ENCODE measurements at regions not wholly inside any gene's neighbourhood (a gene's known extent, or its start where the extent isn't known, plus 50 kb on each side); places are given as distances from the start of the nearest gene placed in this dataset.

- Histone ChIP-seq H3K4me1 (ENCODE audit: control insufficient read depth, insufficient read depth, low read length) (no peaks in the 10 kb centered on the region), H3K27me3 (ENCODE audit: control insufficient read depth, insufficient read depth, low read length) (no peaks in the 10 kb centered on the region), H3K36me3 (ENCODE audit: control insufficient read depth, insufficient read depth, low read length) (no peaks in the 10 kb centered on the region), H3K9ac (ENCODE audit: low read length) (no peak overlapping the region), H3K27ac (ENCODE audit: low read depth, low read length) (no peak overlapping the region), H3K9me3 (ENCODE audit: control insufficient read depth, insufficient read depth, low read depth, low read length) (no peaks in the 10 kb centered on the region), H3K4me3 (ENCODE audit: low read depth, low read length) (no peak overlapping the region)
Observed at GRCh38 chr6:140078561-140079125, 704.2 kb upstream of the CITED2 start.

GRCh38 chr6:140077827-140078560 is 703.5 kb upstream of the CITED2 start:
- no peaks in the 10 kb centered on the region for H3K36me3 ChIP-seq (ENCODE audit: control insufficient read depth, insufficient read depth, low read length)
- H3K9me3 ChIP-seq (ENCODE audit: control insufficient read depth, insufficient read depth, low read depth, low read length) = no peaks in the 10 kb centered on the region
- no peaks in the 10 kb centered on the region for H3K4me1 ChIP-seq (ENCODE audit: control insufficient read depth, insufficient read depth, low read length)
- H3K27ac ChIP-seq (ENCODE audit: low read depth, low read length) = no peak overlapping the region
- H3K9ac ChIP-seq (ENCODE audit: low read length) = no peak overlapping the region
- no peaks in the 10 kb centered on the region for H3K27me3 ChIP-seq (ENCODE audit: control insufficient read depth, insufficient read depth, low read length)
- no peak overlapping the region for H3K4me3 ChIP-seq (ENCODE audit: low read depth, low read length)

- no peaks in the 10 kb centered on the region for H3K9me3 ChIP-seq (ENCODE audit: control insufficient read depth, insufficient read depth, low read depth, low read length)
- H3K27ac ChIP-seq (ENCODE audit: low read depth, low read length) = no peak overlapping the region
- H3K4me3 ChIP-seq (ENCODE audit: low read depth, low read length) = no peak overlapping the region
- no peaks in the 10 kb centered on the region for H3K27me3 ChIP-seq (ENCODE audit: control insufficient read depth, insufficient read depth, low read length)
- H3K9ac ChIP-seq (ENCODE audit: low read length) = no peak overlapping the region
- no peaks in the 10 kb centered on the region for H3K4me1 ChIP-seq (ENCODE audit: control insufficient read depth, insufficient read depth, low read length)
- no peaks in the 10 kb centered on the region for H3K36me3 ChIP-seq (ENCODE audit: control insufficient read depth, insufficient read depth, low read length)
Observed at GRCh38 chr6:140076105-140076504, 701.7 kb upstream of the CITED2 start.

DNA sequence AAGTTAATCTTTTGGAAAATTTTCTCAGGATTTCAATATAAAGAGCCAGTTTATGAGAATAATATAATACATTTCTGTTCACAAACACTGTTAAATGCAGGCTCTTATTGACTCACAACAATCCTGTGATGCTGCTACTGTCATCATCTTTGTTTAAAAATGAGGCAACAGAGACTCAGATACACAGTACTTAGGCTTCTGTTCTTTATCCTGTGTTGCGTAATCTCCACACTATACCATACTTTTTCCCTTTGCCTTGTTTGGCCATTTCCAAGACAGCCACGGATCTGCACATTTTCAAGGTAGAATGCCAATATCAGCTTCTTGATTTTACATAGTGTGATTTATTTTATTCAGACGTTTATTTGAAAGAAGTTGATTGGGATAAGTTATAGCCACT is 699.0 kb upstream of the CITED2 start:
- Histone ChIP-seq H3K9ac (ENCODE audit: low read length) (no peak overlapping the region), H3K27me3 (ENCODE audit: control insufficient read depth, insufficient read depth, low read length) (no peaks in the 10 kb centered on the region), H3K4me3 (ENCODE audit: low read depth, low read length) (no peak overlapping the region), H3K36me3 (ENCODE audit: control insufficient read depth, insufficient read depth, low read length) (no peaks in the 10 kb centered on the region), H3K4me1 (ENCODE audit: control insufficient read depth, insufficient read depth, low read length) (no peaks in the 10 kb centered on the region), H3K27ac (ENCODE audit: low read depth, low read length) (no peak overlapping the region), H3K9me3 (ENCODE audit: control insufficient read depth, insufficient read depth, low read depth, low read length) (no peaks in the 10 kb centered on the region)

DNA sequence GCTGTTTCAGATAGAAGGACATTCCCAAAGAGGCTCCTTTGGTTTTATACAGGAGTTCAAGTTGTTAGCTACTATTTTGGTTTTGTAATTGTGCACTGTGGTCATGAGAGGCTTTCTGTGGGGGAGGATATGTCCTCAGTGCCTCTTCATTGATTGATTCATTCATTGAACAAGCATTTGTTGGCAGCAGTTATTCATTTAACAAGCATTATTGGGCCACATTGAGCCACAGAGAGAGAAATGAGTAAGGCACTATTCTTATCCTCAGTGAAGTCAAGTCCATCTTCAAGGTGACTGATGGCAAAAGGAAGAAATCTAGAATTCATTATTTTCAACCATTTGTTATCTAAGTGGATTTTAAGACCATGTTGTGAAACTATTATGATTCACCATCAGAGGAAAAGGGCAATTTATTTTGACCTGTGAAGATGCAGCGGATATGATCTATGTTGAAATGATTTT is 697.2 kb upstream of the CITED2 start:
- H3K9ac ChIP-seq (ENCODE audit: low read length) = no peak overlapping the region
- no peaks in the 10 kb centered on the region for H3K27me3 ChIP-seq (ENCODE audit: control insufficient read depth, insufficient read depth, low read length)
- H3K36me3 ChIP-seq (ENCODE audit: control insufficient read depth, insufficient read depth, low read length) = no peaks in the 10 kb centered on the region
- no peaks in the 10 kb centered on the region for H3K4me1 ChIP-seq (ENCODE audit: control insufficient read depth, insufficient read depth, low read length)
- H3K4me3 ChIP-seq (ENCODE audit: low read depth, low read length) = no peak overlapping the region
- H3K27ac ChIP-seq (ENCODE audit: low read depth, low read length) = no peak overlapping the region
- H3K9me3 ChIP-seq (ENCODE audit: control insufficient read depth, insufficient read depth, low read depth, low read length) = no peaks in the 10 kb centered on the region

DNA sequence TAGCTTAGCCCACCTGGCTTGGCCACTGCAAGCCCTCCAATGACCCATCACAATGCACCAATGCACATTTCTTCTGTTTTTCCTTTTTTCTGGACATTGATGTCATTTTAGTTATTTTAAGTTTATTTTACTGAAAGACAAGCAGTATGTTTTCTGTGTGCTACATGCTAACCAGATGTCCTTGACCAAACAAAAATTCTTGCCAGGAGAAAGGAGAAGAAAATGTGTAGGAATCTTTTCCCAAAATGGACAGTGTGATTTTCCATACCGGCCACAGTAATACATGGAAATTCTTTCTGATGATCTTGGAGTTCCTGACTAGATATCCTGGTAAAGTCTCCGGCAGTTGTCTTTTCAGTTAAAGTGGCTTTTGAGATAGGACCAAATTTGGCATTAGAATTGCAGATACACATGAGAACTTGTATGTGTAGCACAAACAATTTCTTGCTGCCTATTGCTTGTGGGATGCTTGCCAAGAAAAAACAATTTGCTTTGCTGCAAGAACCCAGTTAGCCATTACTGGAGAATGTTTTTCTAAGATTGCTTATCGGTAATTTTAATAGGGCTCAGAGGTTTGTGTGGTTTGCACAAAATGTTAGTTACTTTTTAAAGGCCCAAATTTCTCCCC is 696.5 kb upstream of the CITED2 start:
- Histone ChIP-seq H3K36me3 (ENCODE audit: control insufficient read depth, insufficient read depth, low read length) (no peaks in the 10 kb centered on the region), H3K4me3 (ENCODE audit: low read depth, low read length) (no peak overlapping the region), H3K9ac (ENCODE audit: low read length) (no peak overlapping the region), H3K27ac (ENCODE audit: low read depth, low read length) (no peak overlapping the region), H3K9me3 (ENCODE audit: control insufficient read depth, insufficient read depth, low read depth, low read length) (no peaks in the 10 kb centered on the region), H3K27me3 (ENCODE audit: control insufficient read depth, insufficient read depth, low read length) (no peaks in the 10 kb centered on the region), H3K4me1 (ENCODE audit: control insufficient read depth, insufficient read depth, low read length) (no peaks in the 10 kb centered on the region)

DNA sequence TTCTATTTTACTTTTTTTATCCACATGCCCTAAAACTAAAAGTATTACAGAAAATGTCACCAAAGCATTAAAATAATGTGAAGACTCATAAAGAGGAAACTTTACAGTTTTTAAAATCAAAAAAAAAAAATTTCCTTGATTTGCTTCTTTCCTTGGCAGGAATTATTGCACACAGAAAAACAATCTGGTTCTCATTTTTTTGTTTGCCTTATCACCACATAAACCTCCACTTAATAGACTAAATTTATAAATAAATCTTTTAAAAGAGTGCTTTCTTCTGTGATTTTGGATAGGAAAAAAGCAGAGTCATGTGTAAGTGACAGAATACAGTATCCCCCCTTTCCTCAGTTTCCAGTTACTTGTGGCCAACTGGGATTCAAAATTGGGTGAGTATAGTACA is 695.1 kb upstream of the CITED2 start:
- H3K27me3 ChIP-seq (ENCODE audit: control insufficient read depth, insufficient read depth, low read length) = no peaks in the 10 kb centered on the region
- no peak overlapping the region for H3K27ac ChIP-seq (ENCODE audit: low read depth, low read length)
- no peaks in the 10 kb centered on the region for H3K36me3 ChIP-seq (ENCODE audit: control insufficient read depth, insufficient read depth, low read length)
- H3K9ac ChIP-seq (ENCODE audit: low read length) = no peak overlapping the region
- H3K9me3 ChIP-seq (ENCODE audit: control insufficient read depth, insufficient read depth, low read depth, low read length) = no peaks in the 10 kb centered on the region
- no peak overlapping the region for H3K4me3 ChIP-seq (ENCODE audit: low read depth, low read length)
- H3K4me1 ChIP-seq (ENCODE audit: control insufficient read depth, insufficient read depth, low read length) = no peaks in the 10 kb centered on the region

DNA sequence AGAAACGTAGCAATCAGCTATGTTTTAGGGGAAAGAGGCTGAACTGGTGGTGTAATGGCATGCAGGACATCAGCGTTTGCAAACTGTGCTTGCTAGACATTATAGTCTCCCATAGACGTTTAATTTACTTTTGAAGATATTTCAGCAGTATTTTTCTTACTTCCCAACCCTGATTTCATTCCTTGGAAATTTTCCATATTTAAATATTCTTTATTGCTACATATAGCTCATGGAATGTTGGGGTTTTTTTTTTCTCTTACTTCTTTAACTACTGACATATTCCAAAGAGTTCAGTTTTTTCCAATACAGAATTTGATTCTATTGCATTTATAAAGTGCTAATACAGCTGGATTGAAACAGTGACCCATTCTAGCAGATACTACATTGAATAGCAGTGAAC is 694.4 kb upstream of the CITED2 start:
- Histone ChIP-seq H3K36me3 (ENCODE audit: control insufficient read depth, insufficient read depth, low read length) (no peaks in the 10 kb centered on the region), H3K27me3 (ENCODE audit: control insufficient read depth, insufficient read depth, low read length) (no peaks in the 10 kb centered on the region), H3K27ac (ENCODE audit: low read depth, low read length) (no peak overlapping the region), H3K4me3 (ENCODE audit: low read depth, low read length) (no peak overlapping the region), H3K4me1 (ENCODE audit: control insufficient read depth, insufficient read depth, low read length) (no peaks in the 10 kb centered on the region), H3K9me3 (ENCODE audit: control insufficient read depth, insufficient read depth, low read depth, low read length) (no peaks in the 10 kb centered on the region), H3K9ac (ENCODE audit: low read length) (no peak overlapping the region)

GRCh38 chr6:140064366-140064765 is 689.9 kb upstream of the CITED2 start:
- no peaks in the 10 kb centered on the region for H3K36me3 ChIP-seq (ENCODE audit: control insufficient read depth, insufficient read depth, low read length)
- H3K4me1 ChIP-seq (ENCODE audit: control insufficient read depth, insufficient read depth, low read length) = no peaks in the 10 kb centered on the region
- no peaks in the 10 kb centered on the region for H3K9me3 ChIP-seq (ENCODE audit: control insufficient read depth, insufficient read depth, low read depth, low read length)
- H3K27ac ChIP-seq (ENCODE audit: low read depth, low read length) = no peak overlapping the region
- H3K4me3 ChIP-seq (ENCODE audit: low read depth, low read length) = no peak overlapping the region
- no peak overlapping the region for H3K9ac ChIP-seq (ENCODE audit: low read length)
- no peaks in the 10 kb centered on the region for H3K27me3 ChIP-seq (ENCODE audit: control insufficient read depth, insufficient read depth, low read length)

DNA sequence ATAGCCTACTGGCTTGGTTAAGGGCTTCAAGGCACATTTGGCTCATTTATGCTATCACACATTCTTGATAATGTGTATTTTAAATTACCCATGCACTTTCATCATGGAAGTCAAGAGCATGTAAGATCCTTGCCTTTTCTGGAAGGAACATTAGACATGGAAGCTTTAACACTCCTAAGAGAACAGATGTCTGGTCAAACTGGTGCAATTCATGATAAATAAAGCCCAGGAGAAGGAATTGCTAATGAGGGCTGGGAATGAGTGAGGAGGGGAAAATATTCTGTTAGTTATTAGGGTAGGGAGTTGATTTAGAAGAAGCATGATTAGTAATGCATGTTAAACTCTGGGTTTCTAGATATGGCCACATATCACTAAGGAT is 688.6 kb upstream of the CITED2 start:
- H3K27ac ChIP-seq (ENCODE audit: low read depth, low read length) = no peak overlapping the region
- no peaks in the 10 kb centered on the region for H3K36me3 ChIP-seq (ENCODE audit: control insufficient read depth, insufficient read depth, low read length)
- H3K9ac ChIP-seq (ENCODE audit: low read length) = no peak overlapping the region

More for the DNA sequence above, 688.6 kb upstream of the CITED2 start:
- Histone ChIP-seq H3K27me3 (ENCODE audit: control insufficient read depth, insufficient read depth, low read length) (no peaks in the 10 kb centered on the region), H3K9me3 (ENCODE audit: control insufficient read depth, insufficient read depth, low read depth, low read length) (no peaks in the 10 kb centered on the region), H3K4me1 (ENCODE audit: control insufficient read depth, insufficient read depth, low read length) (no peaks in the 10 kb centered on the region), H3K4me3 (ENCODE audit: low read depth, low read length) (no peak overlapping the region)
